CD4-positive, CD25-positive, alpha-beta regulatory T cell (primary cell): ENCODE measurements at regions not wholly inside any gene's neighbourhood (a gene's known extent, or its start where the extent isn't known, plus 50 kb on each side); places are given as distances from the start of the nearest gene placed in this dataset.

Experiments
- ATAC-seq, 2 donors: fragments of 150-1000 bp; cut with Tn5 transposase; one replicate each; pipeline ENCODE4 v1.10.0; 2021; ENCODE audit warnings: low read depth in 2 of 2, moderate number of reproducible peaks in 2 of 2, moderate library complexity in 1 of 2
- DNase-seq, 3 donors: peaks; one replicate each; pipeline versions ENCODE4 v3.0.0 to v3.0.0-alpha.2; 2012 to 2022; ENCODE audit warnings: mixed read lengths in 1 of 3
- H3K27ac ChIP-seq: one replicate; pipeline ENCODE4 v1.7.0; 2013; ENCODE audit warnings: mild to moderate bottlenecking, low read length; ENCODE audit not compliant: insufficient read depth, poor library complexity, severe bottlenecking
- H3K27me3 ChIP-seq: one replicate; pipeline ENCODE4 v1.7.0; 2013; ENCODE audit warnings: low read length; ENCODE audit not compliant: control insufficient read depth, insufficient read depth
- H3K36me3 ChIP-seq: one replicate; pipeline ENCODE4 v1.7.0; 2013; ENCODE audit warnings: mild to moderate bottlenecking, low read length, moderate library complexity; ENCODE audit not compliant: control insufficient read depth, insufficient read depth
- H3K4me1 ChIP-seq: 2 replicates; pipeline ENCODE4 v1.7.0; 2013; ENCODE audit warnings: mild to moderate bottlenecking, low read length; ENCODE audit not compliant: insufficient read depth, control insufficient read depth, poor library complexity, severe bottlenecking
- H3K4me3 ChIP-seq: one replicate; pipeline ENCODE4 v1.7.0; 2013; ENCODE audit warnings: low read depth, mild to moderate bottlenecking, low read length, moderate library complexity
- H3K9me3 ChIP-seq, 2 experiments: 1 replicate in 1 of 2; 2 replicates in 1 of 2; pipeline ENCODE4 v1.7.0; 2013; ENCODE audit warnings: low read length in 2 of 2, mild to moderate bottlenecking in 1 of 2, moderate library complexity in 1 of 2; ENCODE audit not compliant: control insufficient read depth in 2 of 2
- H3K27ac Mint-ChIP-seq, 3 donors: one replicate each; pipeline ENCODE4 v1.8.0; 2020 to 2022; ENCODE audit warnings: mild to moderate bottlenecking in 3 of 3, mixed read lengths in 3 of 3, moderate library complexity in 2 of 3
- H3K27me3 Mint-ChIP-seq: one replicate; pipeline ENCODE4 v1.8.0; 2022; ENCODE audit warnings: mild to moderate bottlenecking, mixed read lengths
- H3K36me3 Mint-ChIP-seq: one replicate; pipeline ENCODE4 v1.8.0; 2020; ENCODE audit warnings: mixed read lengths
- H3K4me1 Mint-ChIP-seq, 4 donors: one replicate each; pipeline ENCODE4 v1.8.0; 2020 to 2022; ENCODE audit warnings: mixed read lengths in 4 of 4, mild to moderate bottlenecking in 1 of 4
- H3K4me3 Mint-ChIP-seq, 4 donors: one replicate each; pipeline ENCODE4 v1.8.0; 2020 to 2022; ENCODE audit warnings: mild to moderate bottlenecking in 4 of 4, mixed read lengths in 4 of 4, moderate library complexity in 3 of 4
- H3K9me3 Mint-ChIP-seq, 7 donors: one replicate each; pipeline ENCODE4 v1.8.0; 2020 to 2022; ENCODE audit warnings: mixed read lengths in 7 of 7, mild to moderate bottlenecking in 3 of 7, moderate library complexity in 2 of 7

- Histone ChIP-seq H3K36me3 (no peaks in the 10 kb centered on the region), H3K4me1 (no peaks in the 10 kb centered on the region), H3K9me3 (no peaks in the 10 kb centered on the region), H3K27me3 (no peaks in the 10 kb centered on the region), H3K27ac (no peak overlapping the region), H3K4me3 (no peak overlapping the region)
- DNase-seq (no peak), ATAC-seq (no peak)
- Mint-ChIP-seq H3K27ac (no peak overlapping the region), H3K27me3 (no peaks in the 10 kb centered on the region), H3K9me3 (peaks cover 0 to 4% (median 2%) of the 10 kb centered on the region in 7 donors), H3K4me3 (no peak overlapping the region), H3K36me3 (no peaks in the 10 kb centered on the region), H3K4me1 (no peaks in the 10 kb centered on the region)
These were observed 560.5 kb downstream of the BCKDHB start for GRCh38 chr6:80667006-80667405.

DNA sequence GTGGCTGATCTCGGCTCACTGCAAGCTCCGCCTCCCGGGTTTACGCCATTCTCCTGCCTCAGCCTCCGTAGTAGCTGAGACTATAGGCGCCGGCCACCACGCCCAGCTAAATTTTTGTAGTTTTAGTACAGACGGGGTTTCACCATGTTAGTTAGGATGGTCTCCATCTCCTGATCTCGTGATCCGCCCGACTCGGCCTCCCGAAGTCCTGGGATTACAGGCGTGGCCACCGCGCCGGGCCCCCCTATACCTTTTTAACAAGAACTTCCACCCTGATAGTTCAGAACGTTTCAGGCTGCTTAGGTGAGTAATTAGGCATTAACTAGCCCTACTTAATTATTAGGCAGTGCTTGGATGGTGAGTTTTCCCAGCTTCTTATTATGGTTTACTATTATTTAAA, 552.5 kb downstream of the BCKDHB start:
- H3K4me1 ChIP-seq = no peaks in the 10 kb centered on the region
- H3K9me3 Mint-ChIP-seq = peaks cover 0 to 10% (median 4%) of the 10 kb centered on the region in 7 donors
- DNase-seq = no peak

DNA sequence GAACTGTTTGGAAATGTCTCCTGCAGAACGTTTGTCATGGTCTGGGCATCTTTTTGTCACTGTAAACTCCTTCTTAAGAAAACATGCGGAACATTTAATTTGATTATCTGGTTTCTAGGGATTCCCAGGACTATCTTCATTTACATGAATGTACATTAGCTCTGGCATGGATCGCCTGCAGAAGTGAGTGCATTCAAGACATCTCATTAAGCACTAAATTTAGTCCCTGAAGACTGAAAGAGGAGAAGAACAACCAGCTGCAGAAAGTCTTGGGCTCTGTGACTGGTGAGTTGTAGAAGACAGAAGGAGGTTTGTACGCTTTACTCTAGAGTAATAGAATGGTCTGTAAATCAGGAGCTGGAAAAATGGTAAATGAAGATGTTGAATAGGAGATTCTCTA, 540.7 kb downstream of the BCKDHB start:
- no peaks in the 10 kb centered on the region for H3K27me3 Mint-ChIP-seq
- no peak for ATAC-seq
- no peaks in the 10 kb centered on the region for H3K36me3 ChIP-seq

More for the DNA sequence above, 552.5 kb downstream of the BCKDHB start:
- Histone ChIP-seq H3K27me3 (no peaks in the 10 kb centered on the region), H3K27ac (no peak overlapping the region), H3K4me3 (no peak overlapping the region), H3K9me3 (no peaks in the 10 kb centered on the region), H3K36me3 (no peaks in the 10 kb centered on the region)
- H3K27ac Mint-ChIP-seq = no peak overlapping the region
- no peaks in the 10 kb centered on the region for H3K36me3 Mint-ChIP-seq
- no peaks in the 10 kb centered on the region for H3K4me1 Mint-ChIP-seq
- no peak overlapping the region for H3K4me3 Mint-ChIP-seq
- H3K27me3 Mint-ChIP-seq = no peaks in the 10 kb centered on the region
- no peak for ATAC-seq

GRCh38 chr6:80643881-80644280, 537.4 kb downstream of the BCKDHB start:
- Histone ChIP-seq H3K4me3 (no peak overlapping the region), H3K36me3 (no peaks in the 10 kb centered on the region), H3K27me3 (no peaks in the 10 kb centered on the region), H3K9me3 (no peaks in the 10 kb centered on the region), H3K4me1 (no peaks in the 10 kb centered on the region), H3K27ac (no peak overlapping the region)
- Mint-ChIP-seq H3K4me1 (no peaks in the 10 kb centered on the region), H3K27ac (no peak overlapping the region), H3K4me3 (no peak overlapping the region), H3K27me3 (no peaks in the 10 kb centered on the region), H3K36me3 (no peaks in the 10 kb centered on the region), H3K9me3 (peaks cover 0 to 6% (median 2%) of the 10 kb centered on the region in 7 donors)
- DNase-seq = no peak
- no peak for ATAC-seq

More for the DNA sequence above, 540.7 kb downstream of the BCKDHB start:
- H3K4me3 ChIP-seq = no peak overlapping the region
- DNase-seq = no peak
- no peaks in the 10 kb centered on the region for H3K27me3 ChIP-seq
- Mint-ChIP-seq H3K4me1 (no peaks in the 10 kb centered on the region), H3K4me3 (no peak overlapping the region), H3K27ac (no peak overlapping the region), H3K36me3 (no peaks in the 10 kb centered on the region), H3K9me3 (peaks cover 0 to 6% (median 3%) of the 10 kb centered on the region in 7 donors)
- H3K4me1 ChIP-seq = no peaks in the 10 kb centered on the region
- H3K27ac ChIP-seq = no peak overlapping the region
- H3K9me3 ChIP-seq = no peaks in the 10 kb centered on the region

DNA sequence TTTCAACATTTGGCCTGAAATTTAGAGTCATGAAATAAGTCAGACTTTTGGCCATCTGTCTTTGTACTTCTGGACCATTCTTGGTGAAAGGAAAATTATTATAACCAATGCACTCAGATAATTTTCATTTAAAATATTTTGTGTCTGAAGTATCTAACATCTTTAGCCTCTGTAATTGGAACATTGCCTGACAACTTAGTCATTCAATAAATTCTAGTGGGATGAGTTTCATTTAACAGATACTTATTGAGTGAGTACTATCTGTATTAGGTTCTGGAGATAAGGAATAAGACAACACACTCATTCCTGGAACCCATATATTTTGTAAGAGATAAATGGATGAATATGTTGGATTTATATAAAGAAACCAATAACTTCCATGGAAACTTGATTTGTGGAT, 536.0 kb downstream of the BCKDHB start:
- no peaks in the 10 kb centered on the region for H3K4me1 Mint-ChIP-seq
- no peaks in the 10 kb centered on the region for H3K36me3 Mint-ChIP-seq
- ATAC-seq = no peak
- H3K27me3 Mint-ChIP-seq = no peaks in the 10 kb centered on the region
- no peak overlapping the region for H3K27ac Mint-ChIP-seq
- no peak overlapping the region for H3K4me3 ChIP-seq
- H3K9me3 ChIP-seq = no peaks in the 10 kb centered on the region
- H3K36me3 ChIP-seq = no peaks in the 10 kb centered on the region
- DNase-seq = no peak
- H3K4me1 ChIP-seq = no peaks in the 10 kb centered on the region
- peaks cover 0 to 6% (median 2%) of the 10 kb centered on the region in 7 donors for H3K9me3 Mint-ChIP-seq
- H3K27ac ChIP-seq = no peak overlapping the region
- H3K27me3 ChIP-seq = no peaks in the 10 kb centered on the region
- H3K4me3 Mint-ChIP-seq = no peak overlapping the region

- H3K9me3 Mint-ChIP-seq = peaks cover 0 to 6% (median 2%) of the 10 kb centered on the region in 7 donors
- no peak overlapping the region for H3K4me3 ChIP-seq
- H3K36me3 ChIP-seq = no peaks in the 10 kb centered on the region
- H3K36me3 Mint-ChIP-seq = no peaks in the 10 kb centered on the region
- H3K27ac ChIP-seq = no peak overlapping the region
- no peak overlapping the region for H3K27ac Mint-ChIP-seq
- H3K27me3 ChIP-seq = no peaks in the 10 kb centered on the region
- H3K4me1 ChIP-seq = no peaks in the 10 kb centered on the region
- H3K27me3 Mint-ChIP-seq = no peaks in the 10 kb centered on the region
- peaks cover 0 to under 1% of the 10 kb centered on the region in 2 experiments for H3K9me3 ChIP-seq
- no peaks in the 10 kb centered on the region for H3K4me1 Mint-ChIP-seq
- DNase-seq (no peak), ATAC-seq (no peak)
- no peak overlapping the region for H3K4me3 Mint-ChIP-seq
These were observed 535.1 kb downstream of the BCKDHB start for GRCh38 chr6:80641591-80641990.

DNA sequence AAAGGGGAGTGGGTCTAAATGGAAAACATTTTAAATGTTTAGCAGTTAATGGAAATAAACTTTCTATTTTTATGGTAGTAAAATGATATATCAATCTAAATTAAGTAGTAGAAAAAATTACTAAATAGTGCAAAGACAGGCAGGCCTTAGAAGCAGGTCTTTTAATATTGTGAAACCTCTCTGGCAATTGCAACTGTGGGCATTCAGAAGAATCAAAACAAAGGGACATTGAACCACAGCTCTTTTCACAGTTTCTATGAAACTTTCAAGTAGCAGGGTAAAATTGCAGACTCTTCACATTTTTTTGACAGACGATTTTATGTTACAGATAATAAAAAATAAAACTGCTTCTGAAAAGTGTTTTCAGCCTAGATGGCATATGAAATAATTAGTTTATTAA, 533.7 kb downstream of the BCKDHB start:
- peaks cover 0 to 2% of the 10 kb centered on the region in 2 experiments for H3K9me3 ChIP-seq
- peaks cover 0 to 3% (median 0%) of the 10 kb centered on the region in 7 donors for H3K9me3 Mint-ChIP-seq
- DNase-seq = no peak
- no peaks in the 10 kb centered on the region for H3K4me1 ChIP-seq
- H3K27ac Mint-ChIP-seq = no peak overlapping the region
- no peaks in the 10 kb centered on the region for H3K36me3 Mint-ChIP-seq
- ATAC-seq = no peak
- H3K4me3 Mint-ChIP-seq = no peak overlapping the region
- H3K4me3 ChIP-seq = no peak overlapping the region
- no peaks in the 10 kb centered on the region for H3K27me3 Mint-ChIP-seq
- H3K27ac ChIP-seq = no peak overlapping the region
- no peaks in the 10 kb centered on the region for H3K4me1 Mint-ChIP-seq
- H3K36me3 ChIP-seq = no peaks in the 10 kb centered on the region
- H3K27me3 ChIP-seq = no peaks in the 10 kb centered on the region

GRCh38 chr6:80639181-80639629, 532.7 kb downstream of the BCKDHB start:
- no peak overlapping the region for H3K27ac ChIP-seq
- H3K4me3 ChIP-seq = no peak overlapping the region
- H3K4me1 Mint-ChIP-seq = no peaks in the 10 kb centered on the region
- no peak for DNase-seq
- H3K27ac Mint-ChIP-seq = no peak overlapping the region
- H3K4me1 ChIP-seq = no peaks in the 10 kb centered on the region
- H3K9me3 ChIP-seq = peaks cover 0 to 2% of the 10 kb centered on the region in 2 experiments
- H3K27me3 Mint-ChIP-seq = no peaks in the 10 kb centered on the region
- peaks cover 0 to 3% (median 0%) of the 10 kb centered on the region in 7 donors for H3K9me3 Mint-ChIP-seq
- no peaks in the 10 kb centered on the region for H3K27me3 ChIP-seq
- no peak overlapping the region for H3K4me3 Mint-ChIP-seq
- H3K36me3 ChIP-seq = no peaks in the 10 kb centered on the region
- ATAC-seq = no peak
- no peaks in the 10 kb centered on the region for H3K36me3 Mint-ChIP-seq
